RWPE1 (cell line): ENCODE measurements at regions not wholly inside any gene's neighbourhood (a gene's known extent, or its start where the extent isn't known, plus 50 kb on each side); places are given as distances from the start of the nearest gene placed in this dataset.

Experiments
- CTCF ChIA-PET: fragments of 350-600 bp; sonication (Branson Sonifier 250); formaldehyde crosslinking; extraction: SDS; loops from one replicate; lab custom pipeline; 2021; lab: Yijun Ruan, JAX
- POLR2A ChIA-PET: fragments of 400-600 bp; formaldehyde crosslinking; extraction: SDS; loops from one replicate; lab custom pipeline; 2020; ENCODE audit warnings: antibody characterized with exemption; ENCODE audit not compliant: low non-redundant PET; lab: Yijun Ruan, JAX
- DNase-seq: peaks from one replicate; pipeline ENCODE4 v3.0.0; 2012; ENCODE audit warnings: low spot score
- H3K27ac ChIP-seq: fragments of 450-650 bp; 2 replicates; pipeline ENCODE4 v1.5.1; 2017
- CTCF ChIP-seq: fragments of 450-650 bp; conservative IDR thresholded peaks from 2 replicates; pipeline ENCODE4 v1.5.1; 2017; ENCODE audit warnings: low read depth, mild to moderate bottlenecking

DNA sequence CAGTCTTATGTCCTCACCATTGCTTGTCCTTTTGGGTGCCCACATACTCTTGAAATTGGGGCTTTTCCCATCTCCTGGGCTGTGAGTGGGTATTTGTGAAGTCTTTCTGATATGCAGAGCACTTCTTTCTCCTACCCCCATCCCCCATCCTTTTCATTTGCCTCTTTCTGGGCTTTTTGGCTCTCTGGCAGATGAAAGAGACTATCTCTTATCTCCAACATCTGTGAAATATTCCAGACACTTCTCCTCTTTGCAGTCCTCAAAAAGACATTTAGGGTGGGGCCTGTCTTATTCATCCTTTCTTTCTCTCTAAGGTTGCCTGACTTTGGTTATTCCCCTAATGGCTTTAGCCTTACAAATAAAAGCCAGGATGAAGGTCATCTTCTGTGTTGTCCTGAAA lies 462.2 kb upstream of the MKI67 start:
- no peak overlapping the region for H3K27ac ChIP-seq
- ChIA-PET CTCF (no interaction called here), POLR2A (no interaction called here)
- no peak for TF ChIP-seq CTCF
- DNase-seq, result no peak

GRCh38 chr10:128594688-128595087 lies 468.5 kb upstream of the MKI67 start:
- no peak for TF ChIP-seq CTCF
- POLR2A ChIA-PET, result no interaction called here
- no peak for DNase-seq
- no peak overlapping the region for H3K27ac ChIP-seq
- CTCF ChIA-PET, result no interaction called here

- no peak overlapping the region for H3K27ac ChIP-seq
- TF ChIP-seq CTCF, result no peak
- ChIA-PET CTCF (no interaction called here), POLR2A (no interaction called here)
- no peak for DNase-seq
Measured at GRCh38 chr10:128596906-128597305, 470.7 kb upstream of the MKI67 start.

- DNase-seq, result no peak
- H3K27ac ChIP-seq, result no peak overlapping the region
- ChIA-PET CTCF (interaction anchor here (0.7 kb wide), 1 partner anchor 32 kb away, joined by 3 read pairs; no protein-coding TSS in a partner anchor), POLR2A (no interaction called here)
- TF ChIP-seq CTCF, result no peak
Measured at GRCh38 chr10:128599030-128599429, 472.8 kb upstream of the MKI67 start.

GRCh38 chr10:128599538-128599937 lies 473.3 kb upstream of the MKI67 start:
- POLR2A ChIA-PET, result no interaction called here
- H3K27ac ChIP-seq, result no peak overlapping the region
- no peak for DNase-seq
- CTCF ChIA-PET, result no interaction called here
- no peak for TF ChIP-seq CTCF

DNA sequence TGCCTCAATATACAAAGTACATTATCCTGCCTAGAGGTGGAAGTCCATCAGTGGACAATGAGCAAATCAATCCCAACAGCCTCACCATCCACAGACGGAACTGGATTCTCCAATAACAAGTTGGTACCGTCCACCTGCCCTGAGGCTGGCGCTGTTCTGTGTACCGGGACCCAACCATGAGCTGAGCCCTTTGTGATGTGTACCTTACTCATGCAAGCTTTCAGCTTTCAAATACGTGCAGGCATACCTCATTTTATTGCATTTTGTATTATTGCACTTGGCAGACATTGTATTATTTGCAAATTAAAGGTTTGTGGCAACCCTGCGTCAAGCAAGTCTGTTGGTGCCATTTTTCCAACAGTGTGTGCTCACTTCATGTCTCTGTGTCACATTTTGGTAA lies 476.0 kb upstream of the MKI67 start:
- H3K27ac ChIP-seq, result no peak overlapping the region
- ChIA-PET CTCF (interaction anchor here (0.6 kb wide), 1 partner anchor 97 kb away, joined by 3 read pairs; no protein-coding TSS in a partner anchor), POLR2A (interaction anchor here (0.7 kb wide), 1 partner anchor 329 kb away, joined by 6 read pairs; no protein-coding TSS in a partner anchor)
- DNase-seq, result no peak
- TF ChIP-seq CTCF, result no peak
